Mucosa of descending colon (tissue), 3 donors: ENCODE measurements at regions not wholly inside any gene's neighbourhood (a gene's known extent, or its start where the extent isn't known, plus 50 kb on each side); places are given as distances from the start of the nearest gene placed in this dataset.

ENCODE experiments used
- ATAC-seq: fragments of 200-7000 bp; cut with Tn5 transposase; one replicate; pipeline ENCODE4 v1.9.1; 2020; ENCODE audit warnings: mild to moderate bottlenecking, moderate library complexity
- DNase-seq, 3 donors: peaks; one replicate each; pipeline ENCODE4 v3.0.0-alpha.2; 2020
- H3K36me3 ChIP-seq: fragments of 200-600 bp; one replicate; pipeline ENCODE4 v1.8.0; 2021; ENCODE audit warnings: low read depth, mild to moderate bottlenecking
- H3K4me1 ChIP-seq: fragments of 200-600 bp; one replicate; pipeline ENCODE4 v1.8.0; 2021; ENCODE audit warnings: low read depth, mild to moderate bottlenecking
- H3K4me3 ChIP-seq: fragments of 200-600 bp; one replicate; pipeline ENCODE4 v1.8.0; 2021; ENCODE audit warnings: mild to moderate bottlenecking
- H3K9me3 ChIP-seq: fragments of 200-600 bp; one replicate; pipeline ENCODE4 v1.8.0; 2021; ENCODE audit warnings: mild to moderate bottlenecking
- CTCF ChIP-seq: fragments of 200-600 bp; IDR thresholded peaks from one replicate; pipeline ENCODE4 v1.8.0; 2022; ENCODE audit warnings: antibody characterized with exemption, mild to moderate bottlenecking
- intact Hi-C, 2 donors: fragments of 100-400 bp; cut with DNase I in 1 of 2; cut with micrococcal nuclease in 1 of 2; formaldehyde crosslinking; loops; one replicate each; pipeline versions ENCODE4 v1.11.0 to v1.11.1; 2022; cut with DNase I, micrococcal nuclease
- donor health status: DM: no; HTN: no; CAD: no; lungs with moderate emphysema.
- donor health status: DM: no; HTN: no; CAD: no.
- donor health status: DM: no; HTN: yes; CAD: no.

GRCh38 chr7:24125765-24126164 is 158.2 kb upstream of the NPY start:
- no peaks in the 10 kb centered on the region for H3K36me3 ChIP-seq
- ATAC-seq (no peak), DNase-seq (no peak)
- no peak for TF ChIP-seq CTCF
- H3K4me1 ChIP-seq, result no peaks in the 10 kb centered on the region
- no peaks in the 10 kb centered on the region for H3K9me3 ChIP-seq
- H3K4me3 ChIP-seq, result no peak overlapping the region
- intact Hi-C loops, result no loop called here

- no peak for ATAC-seq
- intact Hi-C loops, result no loop called here
- Histone ChIP-seq H3K36me3 (no peaks in the 10 kb centered on the region), H3K9me3 (no peaks in the 10 kb centered on the region), H3K4me1 (no peaks in the 10 kb centered on the region), H3K4me3 (no peak overlapping the region)
- TF ChIP-seq CTCF, result no peak
- DNase-seq, result no peak
Measured at GRCh38 chr7:24127930-24128329, 156.1 kb upstream of the NPY start.

GRCh38 chr7:24129597-24129996 is 154.4 kb upstream of the NPY start:
- intact Hi-C loops, result no loop called here
- no peak overlapping the region for H3K4me3 ChIP-seq
- no peak for ATAC-seq
- no peaks in the 10 kb centered on the region for H3K9me3 ChIP-seq
- H3K36me3 ChIP-seq, result no peaks in the 10 kb centered on the region
- TF ChIP-seq CTCF, result no peak
- DNase-seq, result no peak
- no peaks in the 10 kb centered on the region for H3K4me1 ChIP-seq

GRCh38 chr7:24130631-24131030 is 153.4 kb upstream of the NPY start:
- no peak for DNase-seq

GRCh38 chr7:24133691-24134090 is 150.3 kb upstream of the NPY start:
- intact Hi-C loops, result no loop called here
- Histone ChIP-seq H3K36me3 (no peaks in the 10 kb centered on the region), H3K9me3 (no peaks in the 10 kb centered on the region), H3K4me1 (no peaks in the 10 kb centered on the region), H3K4me3 (no peak overlapping the region)
- DNase-seq (no peak), ATAC-seq (no peak)
- TF ChIP-seq CTCF, result no peak

More at GRCh38 chr7:24130631-24131030, 153.4 kb upstream of the NPY start:
- peak; percentile 14 for ATAC-seq
- H3K4me3 ChIP-seq, result no peak overlapping the region
- H3K36me3 ChIP-seq, result no peaks in the 10 kb centered on the region
- intact Hi-C loops, result no loop called here
- H3K4me1 ChIP-seq, result no peaks in the 10 kb centered on the region
- no peak for TF ChIP-seq CTCF
- no peaks in the 10 kb centered on the region for H3K9me3 ChIP-seq

- H3K9me3 ChIP-seq, result no peaks in the 10 kb centered on the region
- H3K4me3 ChIP-seq, result no peak overlapping the region
- H3K4me1 ChIP-seq, result no peaks in the 10 kb centered on the region
- TF ChIP-seq CTCF, result no peak
- no peak for ATAC-seq
- intact Hi-C loops, result no loop called here
- H3K36me3 ChIP-seq, result no peaks in the 10 kb centered on the region
- no peak for DNase-seq
Measured at GRCh38 chr7:24134535-24134934, 149.5 kb upstream of the NPY start.
